M059J (cell line): ENCODE measurements at regions not wholly inside any gene's neighbourhood (a gene's known extent, or its start where the extent isn't known, plus 50 kb on each side); places are given as distances from the start of the nearest gene placed in this dataset.

Experiments
- DNase-seq: peaks from one replicate; pipeline ENCODE4 v3.0.0-alpha.2; 2012; ENCODE audit warnings: low read depth

DNA sequence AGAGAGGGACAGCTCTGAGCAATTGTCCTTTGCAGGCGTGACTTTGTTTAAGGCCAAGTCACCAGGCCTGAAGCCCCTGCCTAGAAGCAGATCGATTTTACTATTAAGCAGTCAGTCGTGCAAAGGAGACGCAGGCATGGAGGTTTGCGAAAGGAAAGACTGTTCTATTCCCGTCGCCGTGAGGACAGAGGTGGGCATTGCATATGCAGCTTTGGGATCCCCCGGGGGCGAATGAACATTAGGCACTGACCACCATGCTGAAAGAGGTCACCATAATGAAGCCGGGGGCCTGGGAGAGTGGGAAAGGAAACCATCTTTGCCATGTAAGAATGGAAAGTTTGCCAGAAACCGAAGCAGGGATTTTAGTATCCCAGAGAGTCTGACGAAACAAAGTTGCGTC, 231.6 kb downstream of the BCL11A start:
- no peak for DNase-seq

DNA sequence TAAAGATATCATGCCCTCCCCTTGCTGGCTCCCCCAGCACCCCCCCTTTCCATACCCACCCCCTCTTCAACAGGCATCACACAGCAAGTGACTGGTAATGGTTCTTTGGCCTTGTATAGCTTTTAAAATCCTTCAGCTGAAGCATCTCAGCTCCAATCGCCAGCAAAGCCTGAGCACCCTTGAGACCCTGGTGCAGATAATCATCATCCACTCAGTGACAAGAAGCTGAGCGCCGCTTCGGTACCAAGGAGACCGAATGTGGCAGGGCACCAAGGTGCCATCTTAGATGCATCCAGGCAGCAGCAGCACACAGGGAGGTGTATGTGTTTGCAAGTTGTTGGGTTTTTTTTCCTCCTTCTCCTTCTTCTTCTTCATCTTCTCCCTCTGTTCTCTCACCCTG, 232.7 kb downstream of the BCL11A start:
- no peak for DNase-seq

DNA sequence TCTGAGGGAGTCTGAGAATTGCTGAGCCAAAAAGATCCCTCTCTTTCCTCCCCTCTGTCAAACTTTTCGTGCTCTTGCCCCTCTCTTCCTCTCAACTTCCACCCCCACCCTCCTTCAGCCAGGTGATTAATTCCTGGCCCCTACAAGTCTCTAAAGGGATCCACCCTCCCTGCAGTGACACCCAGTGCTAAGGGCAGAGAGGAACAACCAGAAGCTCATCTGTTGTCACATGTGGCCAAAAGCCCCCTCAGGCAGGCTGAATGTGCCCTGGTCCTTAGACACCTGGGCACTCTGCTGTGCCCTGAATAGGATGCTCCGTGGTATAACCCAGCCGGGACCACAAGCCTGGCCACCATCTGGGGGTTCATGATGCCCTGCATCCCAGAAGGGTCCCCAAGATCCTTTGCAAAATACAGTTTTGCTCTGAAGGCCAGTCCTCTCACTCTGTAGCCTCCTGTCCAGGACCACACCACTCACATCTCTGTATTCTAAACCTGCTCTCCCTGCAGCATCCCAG, 234.4 kb downstream of the BCL11A start:
- no peak for DNase-seq

DNA sequence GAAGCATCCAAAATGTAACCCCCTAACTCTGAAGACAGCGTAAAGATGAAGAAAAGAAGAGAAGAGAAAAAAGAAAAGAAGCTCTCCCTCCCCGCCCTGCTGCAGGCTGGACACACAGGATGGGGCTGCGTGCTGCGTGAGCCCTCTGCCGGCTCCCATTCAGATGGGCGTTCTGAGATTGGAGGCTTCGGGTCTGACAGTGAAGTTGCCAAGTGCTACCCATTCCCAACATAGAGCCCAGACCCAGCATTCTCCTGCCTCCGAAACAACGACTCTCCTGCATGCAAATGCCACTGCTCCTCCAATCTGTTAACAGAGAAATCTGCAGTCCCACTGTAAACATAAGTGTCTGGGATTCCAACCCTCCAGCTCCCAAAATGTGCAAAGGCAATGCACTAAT, 234.9 kb downstream of the BCL11A start:
- DNase-seq: no peak

DNA sequence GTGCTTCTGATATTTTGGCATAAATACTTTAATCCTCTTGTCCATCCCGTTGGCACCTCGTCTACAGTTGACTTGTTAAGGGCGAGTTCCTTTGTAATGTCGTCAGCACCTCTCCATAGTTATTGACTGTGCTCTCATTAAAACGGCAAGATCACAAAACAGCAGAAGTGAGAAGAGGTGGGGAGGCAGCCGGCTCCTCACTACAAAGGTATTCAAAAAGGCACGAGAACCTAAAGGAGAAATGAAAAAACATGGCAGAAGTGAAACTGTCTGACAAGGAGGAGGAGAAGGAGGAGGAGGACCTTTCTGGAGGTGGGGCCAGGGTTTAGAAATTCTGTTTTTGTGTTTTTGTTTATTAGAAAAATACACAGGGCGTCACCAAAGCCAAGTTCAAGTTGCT, 235.6 kb downstream of the BCL11A start:
- no peak for DNase-seq

DNA sequence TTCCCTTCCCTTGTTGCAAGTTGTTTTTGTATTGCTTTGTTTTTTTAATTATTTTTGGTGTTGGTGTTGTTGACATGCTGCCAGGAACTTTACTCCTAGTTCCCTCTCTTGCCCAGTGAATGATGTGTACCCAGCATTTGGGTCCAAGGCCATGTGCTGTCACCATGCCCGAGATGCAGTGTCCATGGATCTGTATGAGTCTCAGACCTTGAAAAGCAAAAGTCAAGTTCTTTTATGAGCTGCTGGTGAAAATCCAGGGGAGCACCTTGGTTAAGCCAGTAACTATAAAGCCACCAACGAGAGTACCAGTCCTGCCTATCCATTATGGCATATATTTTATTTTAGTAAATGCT, 236.4 kb downstream of the BCL11A start:
- no peak for DNase-seq

DNA sequence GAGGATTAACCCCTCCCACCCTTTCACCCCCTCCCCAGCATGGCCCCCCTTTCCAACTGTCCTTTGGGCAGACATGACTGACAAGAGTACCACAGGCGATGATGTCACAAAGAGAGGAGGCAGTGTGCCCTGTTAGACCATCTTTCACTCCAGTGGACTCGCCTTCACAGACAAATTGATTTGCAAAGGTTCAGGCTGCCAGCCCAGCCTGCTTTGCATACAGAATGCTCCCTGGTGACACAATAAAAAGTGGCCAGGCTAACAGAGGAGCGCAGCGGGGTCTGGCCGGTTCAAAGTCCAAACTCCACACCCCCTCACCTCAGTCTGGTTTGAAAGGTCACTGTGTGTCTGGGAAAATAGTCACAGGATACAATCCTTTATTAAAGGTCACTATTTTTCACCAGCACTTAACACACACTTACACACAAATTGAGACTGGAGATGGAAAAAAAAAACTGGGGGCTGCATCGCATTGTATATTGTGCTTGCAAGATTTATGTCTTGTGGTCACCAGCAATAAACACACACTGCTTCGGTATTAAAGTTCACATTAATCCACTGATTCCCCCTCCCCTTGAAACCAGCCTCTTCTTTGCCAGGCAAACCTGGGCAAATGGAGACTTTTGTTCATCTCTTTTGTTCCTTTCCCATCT, 236.9 kb downstream of the BCL11A start:
- DNase-seq: no peak

DNA sequence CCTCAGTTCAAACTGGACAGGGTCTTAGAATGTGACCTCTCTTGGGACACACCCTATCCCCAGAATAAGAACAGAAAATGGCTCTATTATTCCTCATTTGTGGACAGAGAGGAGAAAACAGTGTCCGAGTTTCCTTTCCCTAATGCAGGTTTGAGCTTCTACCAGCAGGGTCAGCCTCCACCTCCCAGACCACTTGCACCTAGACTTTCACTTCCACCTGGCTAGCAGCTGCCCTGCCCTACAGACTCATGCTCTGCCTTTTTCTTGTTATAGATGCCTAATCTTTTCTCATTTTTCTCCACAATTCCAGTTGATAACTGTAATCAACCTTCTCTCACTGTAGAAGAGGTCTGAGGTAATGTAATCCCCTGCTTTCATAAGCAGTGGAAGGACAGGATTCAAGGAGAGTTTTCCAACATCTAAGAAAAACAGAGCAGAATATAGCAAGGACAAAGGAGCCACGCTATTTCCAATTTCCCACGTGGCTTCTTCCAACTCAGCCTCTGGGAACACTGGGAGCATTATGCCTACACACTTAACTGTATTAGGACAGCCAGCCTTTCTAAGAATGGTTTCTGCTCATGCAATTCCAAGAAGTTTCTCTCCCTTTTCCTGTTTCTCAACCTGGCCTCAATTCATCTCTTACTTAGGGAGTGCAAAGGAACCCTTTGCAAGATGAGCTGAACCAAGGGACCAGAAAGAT, 239.8 kb downstream of the BCL11A start:
- DNase-seq: no peak

DNA sequence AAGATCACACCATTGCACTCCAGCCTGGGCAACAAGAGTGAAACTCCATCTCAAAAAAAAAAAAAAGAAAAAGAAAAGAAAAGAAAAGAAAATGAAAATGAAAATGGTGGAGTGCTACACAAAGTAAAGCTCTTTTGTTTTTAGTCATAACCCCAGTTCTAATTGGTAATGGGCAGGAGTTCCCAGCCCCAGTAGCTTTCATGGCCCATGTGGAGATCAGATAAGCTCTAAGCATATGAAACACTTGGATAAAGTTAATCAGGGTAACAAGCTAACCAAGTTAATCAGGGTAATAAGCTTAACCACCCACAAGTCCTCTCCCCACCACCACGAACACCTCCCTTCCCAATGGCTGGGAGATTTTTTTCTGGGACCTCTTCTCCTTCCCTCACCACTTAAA, 240.8 kb downstream of the BCL11A start:
- no peak for DNase-seq

DNA sequence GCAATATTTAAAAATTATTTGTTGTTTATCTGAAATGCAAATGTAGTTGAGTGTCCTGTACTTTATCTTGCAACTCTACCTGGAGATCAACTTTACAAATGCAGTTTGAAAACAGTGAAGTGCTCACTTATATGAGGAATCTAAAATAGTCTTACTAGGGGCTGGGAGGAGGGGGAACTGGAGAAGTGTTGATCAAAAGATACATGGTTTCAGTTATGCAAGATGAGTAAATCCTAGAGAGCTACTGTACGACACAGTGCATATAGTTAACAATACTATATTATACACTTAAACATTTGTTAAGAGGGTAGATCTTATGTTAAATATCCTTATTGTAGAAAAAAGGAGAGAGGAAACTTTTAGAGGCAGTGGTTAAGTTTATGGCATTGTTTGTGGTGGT, 241.9 kb downstream of the BCL11A start:
- no peak for DNase-seq

DNA sequence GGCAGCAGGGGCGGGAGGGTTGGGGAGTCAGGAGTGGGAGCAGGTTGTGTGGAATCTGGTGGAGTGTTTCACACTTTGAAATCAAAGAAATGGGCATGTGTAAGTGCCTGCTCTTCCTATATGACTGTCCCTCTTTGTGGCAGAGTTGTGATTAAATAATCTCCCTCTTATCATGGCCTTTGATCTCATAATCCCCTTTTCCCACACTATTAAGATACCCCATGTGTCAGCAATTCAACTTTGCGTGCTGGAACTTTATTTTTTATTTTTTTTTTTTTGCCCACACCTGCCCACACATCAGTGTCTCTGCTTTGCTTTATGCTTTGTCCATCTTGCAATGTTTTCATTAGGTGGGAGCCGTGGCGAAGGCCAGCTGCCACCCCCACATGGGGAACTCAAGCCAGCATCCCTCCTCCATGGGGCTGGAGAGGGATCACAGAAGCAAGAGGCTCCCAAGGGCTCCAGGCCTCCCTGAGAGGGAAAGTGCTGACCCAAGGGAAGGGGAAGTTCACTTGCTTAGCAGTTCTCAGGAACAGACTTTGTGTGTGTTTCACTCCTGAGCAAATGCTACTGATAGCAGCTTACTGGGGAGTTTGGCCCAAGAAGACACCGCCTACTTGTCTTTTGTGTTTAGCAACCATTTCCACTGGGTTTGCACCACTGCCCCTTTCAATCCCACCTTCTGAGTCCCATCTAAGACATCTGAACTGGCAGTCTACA, 243.4 kb downstream of the BCL11A start:
- no peak for DNase-seq

DNA sequence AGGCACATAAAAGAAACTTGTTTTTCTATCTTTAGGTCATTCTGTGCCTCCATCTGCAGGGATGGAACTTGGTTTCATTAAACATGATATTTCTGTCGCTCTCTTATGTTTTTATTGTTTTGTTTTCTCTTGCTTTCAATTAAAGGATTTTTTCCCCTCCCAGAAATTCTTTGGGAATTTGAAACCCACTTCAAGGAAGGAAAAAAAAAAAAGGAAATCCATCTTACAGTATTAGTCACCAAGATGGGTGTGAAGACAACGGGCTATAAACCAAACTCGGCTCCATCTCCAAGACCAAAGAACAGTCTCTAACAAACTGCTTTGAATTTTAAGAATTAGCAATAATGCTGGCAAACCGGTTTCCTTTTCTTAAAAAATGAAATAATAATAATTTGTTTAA, 244.1 kb downstream of the BCL11A start:
- DNase-seq: no peak

DNA sequence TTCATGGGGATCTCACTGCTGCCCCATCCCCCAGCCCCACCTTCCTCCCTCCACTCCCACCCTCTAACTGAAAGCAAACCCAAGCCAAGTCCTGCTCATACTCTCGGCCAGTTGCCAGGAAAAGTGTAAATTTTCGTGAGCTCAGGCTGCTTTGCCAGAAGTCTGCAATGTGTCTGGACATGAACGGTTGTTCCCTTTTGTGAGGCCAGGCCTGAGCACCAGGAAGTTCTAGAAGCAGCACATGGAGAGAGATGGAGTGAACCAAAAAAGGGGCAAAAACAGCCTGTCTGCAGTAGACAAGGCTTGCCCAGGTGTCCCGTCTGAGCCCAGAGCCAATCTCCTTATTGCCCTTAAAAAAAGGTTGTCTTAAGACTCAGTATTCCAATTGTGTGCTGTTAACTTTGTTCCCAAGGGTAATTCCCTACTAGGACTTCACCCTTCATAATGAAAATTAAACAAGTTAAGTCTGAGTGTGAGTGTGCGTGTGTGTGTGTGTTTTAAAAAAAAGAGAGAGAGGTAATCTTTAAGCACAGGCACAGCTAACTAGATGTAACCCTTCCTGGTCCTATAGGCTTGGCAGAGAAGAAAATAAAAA, 247.1 kb downstream of the BCL11A start:
- DNase-seq: no peak

DNA sequence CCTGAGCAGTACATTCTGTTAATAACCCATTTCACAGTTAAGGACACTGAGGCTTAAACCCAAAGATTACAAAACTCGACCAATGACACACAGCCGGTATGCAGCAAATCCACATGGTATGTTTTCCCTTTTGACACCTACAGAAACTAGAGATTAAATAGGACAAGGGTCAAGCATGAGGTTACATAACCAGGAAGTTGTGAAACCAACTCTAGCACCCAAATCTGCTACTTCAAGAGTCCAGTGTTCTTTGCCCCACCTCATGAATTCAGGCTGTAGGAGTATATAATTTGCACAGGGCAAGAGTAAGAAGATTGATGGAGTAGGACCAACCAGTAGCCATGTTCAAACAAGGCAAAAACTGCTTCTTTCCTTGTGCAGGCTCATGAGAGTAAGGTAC, 249.8 kb downstream of the BCL11A start:
- no peak for DNase-seq

DNA sequence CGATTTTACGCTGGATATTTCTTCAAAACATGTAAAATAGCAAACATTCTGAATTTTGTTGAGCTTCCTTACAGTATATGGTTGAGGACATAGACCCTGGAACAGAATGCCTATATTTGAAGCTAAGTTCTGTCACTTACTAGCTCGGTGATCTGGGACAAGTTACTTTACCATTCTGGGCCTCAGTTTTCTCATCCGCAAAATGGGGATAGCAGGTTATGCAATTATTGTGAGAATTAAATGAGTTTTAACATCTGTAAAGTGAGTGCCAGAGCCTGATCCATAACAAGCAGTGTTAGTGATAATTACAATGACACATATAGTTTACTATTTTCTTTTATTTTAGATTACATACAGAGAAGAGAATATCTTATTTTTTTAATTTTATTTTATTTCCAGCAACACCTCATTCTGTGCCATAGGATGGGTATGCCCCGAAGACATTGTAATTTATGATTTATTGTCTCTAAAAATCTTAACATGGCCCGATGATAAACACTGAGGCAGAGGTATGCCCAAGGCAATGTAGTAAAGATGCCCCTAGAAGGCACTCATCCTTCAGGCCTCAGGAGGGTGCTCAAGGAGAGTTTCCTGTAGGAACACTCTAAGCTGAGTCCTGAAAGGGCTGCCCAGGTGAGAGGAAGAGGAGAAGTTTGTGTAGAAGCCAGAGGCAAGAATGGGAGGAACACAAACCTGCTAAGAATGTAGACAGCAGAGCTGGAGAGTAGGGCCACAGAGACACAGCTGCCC, 250.9 kb downstream of the BCL11A start:
- no peak for DNase-seq

DNA sequence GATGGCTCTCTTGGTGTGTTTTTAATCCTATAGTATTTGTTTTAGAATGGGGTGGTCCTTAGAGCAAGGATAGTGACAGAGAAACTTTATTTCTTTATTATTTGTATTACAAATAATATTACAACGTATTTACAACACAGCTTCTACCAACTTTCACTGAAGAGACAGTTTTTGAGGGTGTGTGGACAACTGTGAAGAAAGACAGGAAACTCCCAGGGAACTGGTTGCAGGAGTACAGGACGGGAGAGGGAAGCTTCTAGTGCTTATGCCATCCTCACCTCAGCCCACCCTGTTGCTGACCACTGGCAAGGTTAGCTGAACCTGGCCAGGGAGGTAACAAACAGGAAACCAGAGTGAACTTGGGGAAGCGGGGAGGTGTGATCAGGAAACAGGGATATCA, 251.7 kb downstream of the BCL11A start:
- DNase-seq: no peak

DNA sequence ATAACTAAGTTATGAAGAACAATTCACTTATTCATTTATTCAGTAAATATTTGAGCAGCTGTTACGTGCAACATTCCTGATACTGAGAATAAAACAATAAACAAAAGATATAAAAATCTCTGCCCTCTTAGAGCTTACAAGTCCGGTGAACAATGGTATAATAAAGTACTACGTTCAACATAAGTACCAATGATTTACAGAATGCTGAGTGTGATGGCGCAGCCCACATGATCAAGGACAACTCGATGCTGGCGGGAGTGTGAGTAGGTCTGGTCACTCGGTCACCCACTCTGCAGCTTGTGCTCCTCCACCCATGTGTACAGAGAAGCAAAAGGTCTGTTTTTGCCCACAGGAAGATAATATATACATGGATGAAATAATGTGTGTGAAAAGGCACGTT, 254.3 kb downstream of the BCL11A start:
- DNase-seq: no peak

DNA sequence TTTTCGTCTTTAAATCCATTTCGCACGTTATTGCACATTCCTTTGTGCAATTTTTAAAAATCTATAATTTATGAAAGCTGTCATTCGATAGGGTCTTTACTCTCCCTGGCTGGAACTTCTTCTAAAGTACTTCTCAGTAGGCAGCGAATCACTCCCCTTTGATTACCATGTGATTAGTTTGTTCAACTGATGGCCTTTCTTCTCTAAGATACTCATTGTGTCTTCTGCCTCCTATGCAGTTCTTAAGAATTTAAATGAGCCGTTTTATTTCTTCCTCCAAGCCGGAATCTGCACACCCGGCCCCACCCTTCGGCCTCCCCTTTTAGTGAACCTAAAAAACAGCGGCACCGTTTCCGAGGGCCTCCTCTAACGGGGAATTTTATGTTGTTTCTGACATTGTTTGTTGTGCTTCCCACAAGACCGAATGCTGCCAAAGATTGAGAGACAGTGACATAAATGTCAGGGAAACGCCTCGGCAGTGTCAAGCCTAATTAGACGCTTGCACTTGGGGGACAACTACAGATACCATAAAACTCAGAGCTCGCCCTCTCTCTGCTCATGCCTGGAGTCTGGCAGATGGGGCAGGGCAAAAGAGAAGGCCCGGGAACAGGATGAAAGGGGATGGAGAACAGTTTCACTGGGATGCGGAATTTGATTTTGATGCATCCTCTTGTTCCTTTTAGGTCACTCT, 255.3 kb downstream of the BCL11A start:
- no peak for DNase-seq

DNA sequence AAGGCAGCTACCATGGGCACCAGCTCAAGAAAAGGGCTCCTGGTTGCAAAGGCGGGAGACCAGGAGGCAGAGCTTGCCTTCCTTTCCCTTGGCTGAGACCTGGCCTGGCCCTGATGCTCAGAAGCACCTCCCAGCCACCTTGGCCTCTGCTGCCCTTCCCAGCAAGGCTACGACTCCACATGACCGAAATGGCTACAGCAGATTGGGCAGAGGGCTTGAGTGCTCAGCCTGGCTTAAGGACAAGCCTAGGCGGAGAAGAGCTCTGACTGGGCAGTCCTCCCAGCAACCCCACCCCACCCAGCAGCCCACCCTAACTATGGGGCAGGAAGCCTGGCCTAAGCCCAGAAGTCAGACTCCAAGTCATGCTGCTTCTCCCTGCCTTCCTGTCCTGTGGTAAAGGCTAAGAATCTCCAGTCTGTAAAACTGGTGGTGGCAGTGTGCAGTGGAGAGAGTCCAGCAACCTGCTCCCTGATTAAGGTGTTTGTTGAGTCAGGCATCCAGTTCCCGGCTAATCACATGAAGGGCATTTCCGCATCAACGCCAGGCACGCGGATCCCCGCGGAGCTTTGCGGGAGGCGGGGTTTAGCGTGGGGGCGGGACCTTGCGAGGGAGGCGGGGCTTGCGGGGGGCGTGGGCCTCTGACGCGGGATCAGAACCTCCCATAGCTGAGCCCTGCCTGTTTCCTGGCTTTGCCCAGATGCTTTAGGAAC, 256.0 kb downstream of the BCL11A start:
- DNase-seq: no peak

DNA sequence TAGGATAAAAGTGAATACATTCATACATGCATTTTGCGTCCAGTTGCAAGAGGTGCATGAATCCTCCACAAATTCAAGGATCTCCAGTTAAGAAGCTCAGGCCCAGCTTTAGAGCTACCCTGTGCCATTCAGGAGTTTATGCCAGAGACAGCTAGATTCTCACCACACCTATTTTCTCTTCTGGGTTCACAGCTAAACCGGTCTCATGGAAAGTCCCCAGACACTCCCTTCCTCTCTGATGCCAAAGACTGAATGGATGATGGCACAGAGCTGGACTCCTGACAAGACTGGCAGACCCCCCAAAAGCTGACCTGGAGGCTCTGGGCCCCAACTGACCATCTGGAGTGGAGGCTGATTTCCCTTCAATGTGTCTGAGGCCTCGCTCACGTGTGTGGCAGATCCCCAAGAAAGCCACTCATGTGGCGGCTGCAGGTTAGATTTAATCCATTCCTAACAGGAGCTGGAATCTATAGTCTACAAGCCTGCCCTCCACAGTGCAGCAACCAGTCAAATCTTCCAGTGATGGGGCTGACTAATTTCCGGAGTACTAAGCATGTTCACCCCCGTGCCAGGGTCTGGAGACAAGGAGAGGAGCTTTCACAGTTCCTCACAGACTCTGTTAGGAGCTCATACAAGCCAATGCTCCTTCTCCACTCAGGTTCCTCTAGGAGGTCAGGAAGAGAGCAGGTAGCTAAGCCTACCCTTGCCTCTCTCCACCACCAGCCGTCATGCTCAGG, 257.1 kb downstream of the BCL11A start:
- no peak for DNase-seq
